ENCODE measurements at regions not wholly inside any gene's neighbourhood (a gene's known extent, or its start where the extent isn't known, plus 50 kb on each side); places are given as distances from the start of the nearest gene placed in this dataset.

- TF ChIP-seq EZH2 (IDR thresholded peaks at IDR 0.05; ENCODE audit: insufficient read depth, poor library complexity, severe bottlenecking) (no peak), EZH2phosphoT487 (IDR thresholded peaks at IDR 0.05; ENCODE audit: insufficient read depth, low read depth) (no peak)
Measured at GRCh38 chrX:109190542-109190941, 291.3 kb downstream of the GUCY2F start.

Data from GM23248 (cell line).